CD1c-positive myeloid dendritic cell (primary cell): ENCODE measurements at regions not wholly inside any gene's neighbourhood (a gene's known extent, or its start where the extent isn't known, plus 50 kb on each side); places are given as distances from the start of the nearest gene placed in this dataset.

Experiments
- DNase-seq: peaks from one replicate; pipeline ENCODE4 v3.0.0-alpha.2; 2016; ENCODE audit errors: extremely low spot score

DNA sequence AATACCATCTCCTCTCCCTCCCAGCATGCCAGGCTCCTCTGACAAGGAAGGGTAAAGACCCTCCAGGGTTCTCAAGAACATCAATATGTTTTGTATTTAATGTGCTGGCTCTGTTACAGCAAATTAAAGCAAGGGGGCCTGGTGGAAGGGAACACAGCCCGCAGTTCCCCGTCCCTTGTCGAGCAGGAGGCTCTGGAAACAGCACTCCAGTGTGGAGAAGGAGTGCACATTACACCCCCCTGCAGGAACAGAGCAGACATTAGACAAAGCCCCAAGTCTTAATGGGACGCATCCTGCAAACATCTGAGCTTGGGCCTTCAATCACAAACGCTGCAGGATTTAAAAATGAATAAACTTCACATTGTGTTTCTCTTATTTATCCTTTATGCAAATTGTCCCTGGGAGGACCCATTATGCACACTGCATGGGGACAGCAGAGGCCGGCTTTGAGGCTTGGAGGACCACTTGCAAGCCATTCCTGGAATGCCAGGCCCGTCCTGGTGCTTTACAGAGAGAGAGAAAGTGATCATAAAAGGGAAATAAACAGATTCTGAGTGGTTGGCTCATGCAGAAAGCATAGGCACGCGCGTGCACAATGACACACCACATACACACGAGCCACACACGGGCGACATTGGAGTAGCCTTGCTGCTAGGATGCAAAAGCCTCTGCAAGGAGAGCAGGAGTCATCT, 328.7 kb downstream of the SMAD2 start:
- DNase-seq = no peak

DNA sequence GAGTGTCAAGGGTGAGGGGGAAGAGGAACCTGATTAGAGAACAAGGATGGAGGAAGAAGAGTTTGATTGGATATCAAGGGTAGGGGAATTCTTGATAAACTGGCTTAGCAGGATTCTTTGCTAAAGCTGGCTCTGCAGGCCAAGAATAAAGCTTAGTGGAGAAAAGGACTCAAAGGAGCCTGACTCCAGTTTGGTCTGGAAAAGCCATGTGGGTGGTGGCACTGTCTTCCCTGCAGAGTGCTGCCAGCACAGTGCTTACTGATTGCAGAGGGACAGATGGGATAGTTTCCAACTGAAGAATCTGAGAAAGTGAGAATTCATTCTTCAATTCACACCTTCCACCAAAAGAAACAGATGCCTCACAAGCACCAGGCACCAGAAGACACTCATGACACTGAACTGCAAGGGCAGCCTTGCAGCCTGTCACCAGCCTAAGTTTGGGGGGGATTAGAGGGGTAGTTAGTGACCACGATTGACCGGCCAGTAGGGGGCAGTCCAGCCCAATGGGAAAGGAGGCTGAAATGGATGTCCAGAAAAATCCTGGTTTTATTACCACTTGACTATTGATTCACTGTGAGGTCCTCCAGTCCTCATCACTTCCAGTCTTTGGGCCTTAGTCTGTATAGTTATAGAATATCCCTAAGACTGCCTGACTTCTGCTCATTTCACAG, 334.5 kb downstream of the SMAD2 start:
- DNase-seq = peak; percentile 15

DNA sequence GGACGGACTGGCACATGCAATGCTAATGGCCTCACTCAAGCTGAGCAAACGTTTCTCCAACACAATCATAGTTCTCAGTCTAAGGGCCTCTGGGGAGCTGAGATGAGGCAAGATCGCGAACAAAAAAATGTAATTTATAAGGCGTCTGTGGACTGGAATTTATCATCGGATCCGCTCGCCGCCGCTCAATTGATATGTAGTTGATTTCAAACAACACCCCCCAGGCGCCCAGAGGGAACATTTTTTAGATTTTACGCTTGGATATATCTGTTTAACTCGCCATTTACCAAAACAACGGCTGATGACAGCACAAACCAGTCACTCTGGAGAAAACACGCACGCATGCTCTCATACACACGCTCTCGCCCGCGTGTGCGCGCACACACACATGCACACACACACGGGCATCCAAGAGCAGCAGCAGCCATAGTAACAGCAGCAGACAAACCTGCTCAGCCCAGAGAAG, 335.8 kb downstream of the SMAD2 start:
- no peak for DNase-seq

DNA sequence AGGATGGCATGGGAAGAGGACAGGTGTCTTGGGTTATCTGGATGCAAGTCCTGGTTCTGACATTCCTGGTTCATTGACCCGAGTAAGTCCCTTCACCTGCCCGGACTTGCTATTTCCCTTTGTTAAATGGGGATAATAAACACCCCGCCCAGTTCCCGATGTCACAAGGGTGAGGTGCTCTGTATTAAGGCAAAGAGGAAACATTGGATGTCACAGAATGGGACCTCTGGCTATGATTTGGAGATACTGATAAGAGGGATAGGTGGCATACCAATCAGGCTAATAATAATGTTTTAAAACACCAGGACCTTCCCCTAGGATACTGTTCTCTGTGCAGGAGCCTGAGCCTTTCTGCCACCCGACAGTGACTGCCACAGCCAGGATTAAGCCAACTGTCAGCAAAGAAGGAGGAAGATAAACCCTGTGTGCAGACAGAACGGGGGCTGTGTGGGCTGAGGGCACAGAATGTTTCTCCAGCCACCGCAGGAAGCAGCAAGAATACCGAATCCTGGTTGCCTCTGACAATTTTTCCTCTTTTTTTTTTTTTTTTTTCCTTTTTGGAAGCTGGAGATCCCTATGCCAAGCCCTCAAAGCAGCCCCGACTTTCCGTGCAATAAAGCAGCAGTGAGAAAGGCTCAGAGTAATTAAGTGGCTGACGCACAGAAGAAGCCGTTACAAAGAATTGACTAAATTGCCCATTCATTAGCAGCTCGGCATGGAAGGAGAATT, 336.6 kb downstream of the SMAD2 start:
- DNase-seq = no peak

DNA sequence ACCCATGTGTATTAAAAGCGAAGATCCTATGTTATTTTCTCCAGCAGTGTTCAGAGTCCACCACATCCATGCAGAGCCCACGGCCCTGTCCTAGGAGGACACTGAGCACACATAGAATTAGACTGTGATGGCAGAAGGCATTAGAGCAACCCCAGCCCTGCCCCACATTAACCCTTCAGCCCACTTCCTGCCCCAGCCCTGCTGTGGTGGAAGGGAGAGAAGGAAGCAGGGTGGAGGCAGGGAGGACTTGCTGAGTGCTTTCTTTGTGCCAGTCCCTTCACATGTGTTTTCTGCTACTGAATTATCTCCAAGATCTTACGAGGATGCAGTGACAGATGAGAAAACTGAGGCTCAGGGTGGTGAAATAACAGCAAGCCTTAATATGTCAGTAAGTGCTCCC, 339.0 kb downstream of the SMAD2 start:
- no peak for DNase-seq

DNA sequence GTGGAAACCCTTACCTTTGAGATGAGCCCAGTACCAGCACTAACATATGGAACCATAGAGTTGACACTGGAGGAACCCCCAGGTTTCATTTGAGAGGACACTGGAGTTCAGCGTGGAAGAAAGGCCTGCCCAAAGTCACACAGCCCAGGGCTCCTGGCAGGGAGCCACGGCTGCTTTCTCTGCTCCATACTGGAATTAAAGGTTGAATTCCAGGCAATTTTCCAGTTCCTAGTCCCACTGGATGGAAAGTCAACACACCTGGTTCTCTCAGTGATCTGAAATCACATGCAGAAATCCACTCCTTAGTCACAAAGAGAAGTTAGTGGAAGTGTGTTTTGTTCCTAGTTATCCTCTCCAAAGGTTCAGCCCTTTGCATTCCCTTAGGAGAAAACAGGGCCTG, 336.1 kb upstream of the SKOR2 start:
- DNase-seq = no peak

DNA sequence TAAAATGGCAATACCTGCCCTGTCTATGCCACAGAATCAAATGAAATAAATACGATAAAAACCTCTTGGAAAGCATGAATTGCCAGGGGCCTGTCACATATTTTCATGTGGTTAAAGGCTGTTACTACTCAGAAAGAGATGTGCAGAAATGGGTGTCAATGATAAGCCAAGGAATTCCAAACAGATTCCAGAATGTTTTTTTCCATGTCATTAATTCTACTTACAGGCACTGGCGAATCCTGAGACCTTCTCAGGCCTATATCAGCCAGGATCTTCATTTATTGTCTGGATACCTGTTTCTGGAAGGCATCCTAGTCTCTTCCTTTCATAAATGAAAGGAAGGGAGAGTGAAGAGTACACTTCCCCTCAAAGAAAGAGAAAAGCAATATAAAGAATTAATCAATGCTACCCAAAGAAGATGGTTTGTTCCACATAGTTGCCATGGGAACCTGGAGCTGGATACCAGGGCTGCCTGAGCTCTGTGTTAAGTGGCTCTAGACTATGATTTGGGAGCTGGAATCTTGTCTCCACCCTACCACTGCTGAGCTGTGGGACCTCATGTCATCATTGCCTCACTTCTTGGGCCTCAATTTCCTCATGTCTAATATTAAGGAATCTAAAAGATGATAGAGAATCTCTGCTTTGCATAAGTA, 335.1 kb upstream of the SKOR2 start:
- DNase-seq = no peak

DNA sequence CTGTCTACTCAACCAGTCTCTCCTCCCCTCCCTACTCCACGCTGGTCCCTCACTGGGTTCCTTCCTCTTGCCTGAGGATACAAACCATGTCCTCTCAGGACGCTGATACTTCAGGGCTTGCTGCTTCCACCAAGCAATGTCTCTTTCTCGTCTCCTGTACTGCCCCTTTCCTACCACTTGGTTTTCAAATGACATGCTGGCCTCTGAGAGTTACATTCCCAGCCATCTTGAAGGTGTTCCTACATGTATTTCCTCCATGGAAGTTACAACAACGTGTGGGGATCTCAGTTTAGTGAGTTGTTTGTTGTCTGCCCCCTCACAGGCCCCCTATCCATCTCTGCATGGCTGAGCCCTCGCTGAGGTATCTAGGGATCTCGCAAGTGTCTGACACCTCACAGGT, 334.5 kb upstream of the SKOR2 start:
- DNase-seq = no peak

DNA sequence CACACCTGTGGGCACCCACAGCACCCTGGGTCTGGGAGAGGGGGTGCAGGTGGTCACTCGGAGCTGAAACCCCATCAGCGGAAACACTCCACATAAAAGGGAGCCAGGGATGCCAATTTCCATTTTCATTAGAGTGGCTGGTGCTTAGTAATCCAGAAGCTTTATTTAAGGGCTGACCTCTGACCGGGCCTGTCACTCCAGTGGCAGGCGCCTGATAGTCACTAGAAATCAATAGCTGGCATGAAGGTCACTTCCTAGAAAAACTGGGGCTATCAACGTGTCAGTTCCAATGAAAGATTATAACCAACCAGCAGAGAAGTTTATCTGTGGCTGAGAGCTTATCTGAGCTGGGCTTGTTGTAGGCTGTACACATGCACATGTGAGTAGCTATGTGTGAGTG, 333.7 kb upstream of the SKOR2 start:
- DNase-seq = no peak

DNA sequence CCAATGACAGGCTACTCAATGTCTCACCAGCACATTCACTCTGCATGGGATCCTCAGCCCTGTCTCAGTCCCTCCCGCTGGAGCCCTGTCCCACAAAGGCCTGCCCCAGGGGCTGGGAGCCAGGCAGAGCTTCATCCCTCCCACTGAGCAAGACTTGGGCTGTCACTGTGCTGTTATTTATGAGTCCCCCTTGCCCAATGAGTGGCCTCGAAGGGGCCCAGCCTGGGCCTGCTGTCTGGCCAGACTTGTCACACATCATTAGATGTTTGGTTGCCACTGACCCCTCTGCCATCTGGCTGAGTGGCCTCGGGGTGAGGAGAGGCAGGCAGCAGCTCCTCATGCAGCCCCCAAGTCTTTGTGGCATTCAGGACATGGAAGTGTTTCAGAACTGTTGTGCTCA, 330.6 kb upstream of the SKOR2 start:
- DNase-seq = no peak

DNA sequence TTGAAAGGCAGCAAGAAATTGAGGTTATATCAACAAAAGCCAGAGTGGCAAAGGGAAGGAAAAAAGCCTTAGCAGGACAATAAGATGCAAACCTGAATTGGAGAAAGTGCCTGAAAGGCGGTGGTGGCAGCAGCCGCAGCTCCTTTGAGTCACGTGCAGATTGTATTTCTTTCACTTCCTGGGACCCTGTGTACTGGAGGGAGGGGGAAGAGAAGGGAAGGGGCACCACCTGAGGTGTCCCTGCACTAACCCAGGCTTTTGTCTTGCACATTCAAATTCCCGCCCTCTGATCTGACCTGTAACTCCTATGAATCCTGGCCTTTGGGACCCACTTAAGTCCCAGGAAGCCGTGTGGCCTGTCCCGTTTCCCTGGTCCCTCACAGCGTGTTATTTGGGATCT, 326.1 kb upstream of the SKOR2 start:
- DNase-seq = no peak

DNA sequence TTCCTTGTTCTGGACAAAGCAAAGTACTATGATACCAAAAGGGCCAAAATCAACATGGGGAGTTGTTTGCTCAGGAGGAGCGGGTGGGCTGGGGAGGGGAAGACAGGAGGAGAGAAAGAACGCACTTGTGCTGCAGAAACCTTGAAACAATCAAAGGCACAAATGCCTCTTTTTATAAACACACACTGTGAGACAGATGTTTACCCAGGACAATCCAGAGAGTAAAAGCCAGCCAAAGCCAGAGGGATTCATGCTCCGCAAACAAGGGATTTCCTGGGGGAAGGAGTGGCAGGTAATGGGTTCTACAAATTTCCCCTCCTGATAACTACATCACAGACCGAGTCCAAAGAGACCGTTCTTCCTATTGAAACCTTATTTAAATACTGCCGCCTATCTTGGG, 323.5 kb upstream of the SKOR2 start:
- DNase-seq = no peak

DNA sequence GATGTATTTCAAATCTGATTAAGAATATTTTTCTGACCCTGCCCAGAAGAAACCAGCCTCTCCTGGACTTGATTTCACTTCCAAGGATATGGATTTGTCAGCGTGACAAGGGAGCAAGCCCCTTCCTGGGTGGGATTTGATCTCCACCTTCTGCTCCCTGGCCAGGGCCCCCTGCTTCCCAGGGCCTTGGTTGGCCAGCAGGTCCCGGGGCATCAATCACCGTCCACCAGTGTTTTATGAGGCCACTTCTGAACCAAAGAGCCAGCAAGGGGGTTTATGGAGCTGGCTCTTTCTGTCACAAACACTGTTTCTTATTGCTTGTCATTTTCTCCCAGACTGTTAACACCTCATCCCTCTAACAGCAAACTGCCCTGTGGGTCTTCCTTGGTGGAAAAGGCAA, 320.5 kb upstream of the SKOR2 start:
- no peak for DNase-seq

DNA sequence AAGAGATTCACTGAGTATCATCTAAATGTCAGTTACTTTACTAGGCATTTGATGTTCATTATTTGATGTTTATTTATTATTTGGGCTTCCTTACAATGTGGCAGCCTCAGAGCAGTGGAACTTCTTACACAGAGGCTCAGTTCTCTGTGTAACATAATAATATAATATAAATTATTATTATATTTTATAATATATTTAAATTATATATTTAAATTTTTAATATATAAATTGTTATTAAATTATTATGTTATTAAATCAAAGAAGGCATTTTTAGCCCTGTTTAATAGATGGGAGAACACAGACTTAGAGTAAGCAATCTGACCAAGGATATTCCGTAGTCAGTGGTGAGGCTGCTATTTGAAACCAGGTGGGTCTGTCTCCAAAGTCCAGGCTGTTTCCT, 315.3 kb upstream of the SKOR2 start:
- DNase-seq = no peak

DNA sequence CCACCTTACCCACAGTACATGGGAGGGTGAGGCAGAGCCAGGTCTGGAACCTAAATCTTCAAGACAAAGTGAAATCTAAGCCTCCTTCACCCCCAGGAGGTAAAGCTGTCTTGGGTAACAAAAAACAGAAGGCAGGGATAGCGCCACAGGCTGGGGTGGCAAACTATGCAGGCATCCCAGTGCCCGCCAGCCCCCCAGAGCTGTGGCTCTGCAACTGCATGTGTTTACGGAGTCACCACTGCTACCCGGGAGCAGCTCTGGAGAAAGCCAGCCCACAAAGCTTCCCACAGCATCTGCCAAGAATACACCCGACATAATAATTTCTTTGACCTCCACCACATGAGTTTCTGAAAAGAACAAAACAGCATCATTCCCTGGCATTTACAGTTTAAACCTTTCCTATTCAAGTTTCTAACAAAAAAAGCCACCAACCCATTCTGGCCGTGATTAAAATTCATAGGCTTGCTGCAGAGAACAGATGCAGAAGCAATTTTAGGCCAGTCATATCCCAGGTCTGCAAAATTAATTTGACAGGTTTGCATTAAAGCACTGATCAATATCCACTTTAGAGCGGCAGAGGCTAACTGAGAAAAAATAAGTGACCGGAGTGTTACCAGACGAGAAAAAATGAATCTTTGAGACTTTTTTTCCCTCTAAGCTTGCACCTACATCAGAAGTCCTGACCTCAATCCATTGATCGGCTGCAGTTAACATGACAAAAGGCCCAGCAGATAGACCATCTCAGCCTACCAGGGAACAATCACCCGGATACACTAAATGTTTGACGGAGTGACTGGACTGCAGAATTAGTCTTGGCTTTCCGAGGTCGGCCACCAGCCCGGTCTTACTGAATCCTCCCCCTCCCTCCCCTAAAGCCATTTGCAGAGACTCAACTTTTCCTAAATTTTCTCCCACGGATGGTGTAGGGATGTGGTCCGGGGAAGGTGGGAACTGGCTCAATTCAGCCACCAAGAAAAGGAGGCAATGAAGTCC, 309.6 kb upstream of the SKOR2 start:
- DNase-seq = no peak

DNA sequence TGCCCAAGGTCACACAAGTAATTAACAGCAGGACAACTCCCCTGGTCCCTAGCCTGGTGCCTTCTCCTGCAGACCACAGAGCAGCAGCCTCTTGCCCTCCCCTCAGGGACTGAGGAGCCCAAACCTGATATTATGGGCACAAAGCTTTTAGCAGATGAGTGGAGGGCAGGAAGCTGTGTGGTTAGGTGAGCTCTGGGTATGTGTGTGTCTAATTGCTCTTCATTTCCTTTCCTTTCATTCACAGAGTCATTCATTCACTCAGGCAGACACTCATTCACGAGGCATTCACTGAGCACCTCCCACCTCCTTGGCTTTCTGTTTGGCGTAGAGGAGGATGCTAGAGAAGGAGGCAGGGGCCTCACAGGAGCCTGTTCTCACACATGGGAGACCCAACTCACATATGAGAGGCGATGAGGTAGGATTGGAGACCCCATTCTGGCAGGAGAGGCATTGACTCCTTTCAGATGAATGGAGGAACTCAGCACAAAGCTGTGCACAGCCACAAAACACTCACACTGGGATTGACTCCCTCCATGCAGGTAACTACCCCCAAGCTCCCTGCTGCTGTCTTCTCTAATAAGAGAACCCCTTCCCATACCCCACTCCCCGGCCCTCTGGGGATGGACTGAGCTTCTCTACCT, 306.8 kb upstream of the SKOR2 start:
- DNase-seq = no peak

DNA sequence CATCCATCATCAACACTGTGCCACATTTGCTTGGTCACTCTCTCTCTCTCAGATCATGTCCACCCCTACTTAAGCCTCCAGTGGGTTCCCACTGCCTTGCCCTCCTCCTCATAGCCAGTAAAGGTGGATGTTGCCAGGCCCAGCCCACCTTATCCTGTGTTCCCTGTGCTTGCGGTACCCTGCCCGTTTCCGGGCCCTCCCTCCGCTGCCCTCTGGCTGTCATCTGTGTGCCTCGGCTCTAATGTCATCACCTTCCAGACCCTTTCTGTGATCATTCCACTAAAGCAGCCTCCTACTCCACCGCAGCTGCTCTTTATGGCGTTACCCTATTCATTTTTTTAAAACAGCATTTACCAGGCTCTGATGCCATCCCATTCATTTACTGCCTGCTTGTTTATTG, 305.7 kb upstream of the SKOR2 start:
- no peak for DNase-seq

DNA sequence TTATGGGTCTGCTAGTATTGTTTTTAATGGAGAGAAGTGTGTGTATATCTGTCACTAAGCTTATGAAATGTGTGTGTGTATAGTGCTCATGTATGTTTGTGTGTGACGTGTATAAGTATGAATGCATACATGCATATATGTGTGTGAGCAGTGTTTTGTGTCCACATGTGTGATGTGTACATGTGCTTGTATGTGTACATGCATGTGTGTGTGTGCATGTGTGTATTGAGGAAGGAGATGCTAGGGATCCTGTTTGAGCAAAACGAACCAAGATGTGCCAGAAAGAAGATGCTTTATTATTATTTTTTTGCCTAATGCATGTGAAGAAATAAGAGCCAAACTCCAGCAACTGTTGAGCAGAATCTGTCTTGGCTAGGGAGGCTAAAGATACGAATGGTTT, 301.3 kb upstream of the SKOR2 start:
- DNase-seq = no peak

DNA sequence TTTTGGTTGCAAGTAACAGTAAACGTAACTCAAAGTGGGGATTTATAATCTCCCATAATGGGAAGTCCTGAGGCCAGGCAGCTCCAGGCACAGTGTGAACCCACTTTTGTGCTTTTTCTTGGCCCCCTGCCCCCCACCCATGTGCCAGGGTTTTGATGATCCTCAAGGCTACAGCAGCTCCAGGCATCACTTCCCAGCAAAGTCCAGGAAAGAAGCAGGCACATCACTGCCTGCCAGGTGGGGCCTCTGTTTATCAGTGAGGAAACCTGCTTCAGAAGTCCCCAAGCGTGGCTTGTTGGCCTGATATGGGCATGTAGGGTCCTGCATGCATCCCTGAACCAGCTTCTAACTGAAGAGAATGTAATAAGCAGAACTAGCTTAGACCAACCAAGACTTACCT, 299.2 kb upstream of the SKOR2 start:
- no peak for DNase-seq

DNA sequence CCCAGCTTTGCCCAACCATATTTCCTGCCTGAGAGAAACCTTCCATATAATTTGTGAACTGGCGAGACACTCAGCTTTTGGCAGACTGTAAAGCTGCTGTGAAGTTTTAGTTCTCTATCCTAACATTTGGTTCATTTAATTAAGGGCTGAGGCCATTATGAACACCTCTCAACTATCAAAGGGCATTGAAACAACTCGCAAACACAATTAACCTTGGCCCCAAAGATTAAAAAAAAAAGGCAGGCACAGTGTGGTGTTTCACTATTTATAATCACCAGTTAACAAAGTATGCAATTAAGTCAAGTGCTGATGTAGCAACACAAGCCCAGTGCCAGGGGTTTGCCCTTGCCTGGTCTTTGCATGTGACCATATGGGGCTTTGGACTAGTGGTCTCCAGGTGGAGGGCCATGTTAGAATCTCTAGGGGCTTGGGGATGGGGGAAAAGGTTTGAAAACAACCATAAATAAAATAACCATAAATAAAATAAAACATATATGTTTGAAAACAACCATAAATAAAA, 297.6 kb upstream of the SKOR2 start:
- no peak for DNase-seq
